Psoas muscle (tissue), 7 donors: ENCODE measurements at regions not wholly inside any gene's neighbourhood (a gene's known extent, or its start where the extent isn't known, plus 50 kb on each side); places are given as distances from the start of the nearest gene placed in this dataset.

ENCODE experiments used
- ATAC-seq, 4 donors: fragments of 200-7000 bp; cut with Tn5 transposase; one replicate each; pipeline ENCODE4 v1.9.1; 2020; ENCODE audit warnings: moderate library complexity in 3 of 4, mild to moderate bottlenecking in 2 of 4
- DNase-seq, 2 donors: peaks; one replicate each; pipeline ENCODE4 v3.0.0-alpha.2; 2020
- H3K27ac ChIP-seq: fragments of 200-600 bp; one replicate; pipeline ENCODE4 v1.8.0; 2022
- H3K27me3 ChIP-seq, 3 donors: fragments of 200-600 bp in 1 of 3; one replicate each; pipeline versions ENCODE4 v1.6.1 to v1.8.0; 2013 to 2022; ENCODE audit warnings: low read length in 2 of 3, mild to moderate bottlenecking in 2 of 3, moderate library complexity in 1 of 3; ENCODE audit not compliant: insufficient read depth in 3 of 3
- H3K36me3 ChIP-seq, 2 donors: fragments of 200-600 bp in 1 of 2; one replicate each; pipeline versions ENCODE4 v1.6.1 to v1.8.0; 2013 to 2022; ENCODE audit warnings: low read depth in 1 of 2, mild to moderate bottlenecking in 1 of 2, moderate library complexity in 1 of 2; ENCODE audit not compliant: insufficient read depth in 1 of 2
- H3K4me1 ChIP-seq: fragments of 200-600 bp; one replicate; pipeline ENCODE4 v1.8.0; 2022
- H3K4me3 ChIP-seq: fragments of 200-600 bp; one replicate; pipeline ENCODE4 v1.8.0; 2022; ENCODE audit warnings: mild to moderate bottlenecking
- H3K9me3 ChIP-seq: fragments of 200-600 bp; one replicate; pipeline ENCODE4 v1.8.0; 2022
- CTCF ChIP-seq: fragments of 200-600 bp; IDR thresholded peaks from one replicate; pipeline ENCODE4 v1.8.0; 2022; ENCODE audit warnings: antibody characterized with exemption
- WGBS, 3 donors: extraction: QIAGEN DNeasy Blood & Tissue Kit; methylation state at CpG; one replicate each; pipeline versions ENCODE4 v1.1.6 to v1.1.7; 2013; 5-methylcytosine and 5-hydroxymethylcytosine counted together
- intact Hi-C, 2 donors: fragments of 100-400 bp; cut with DNase I; formaldehyde crosslinking; loops; one replicate each; pipeline versions ENCODE4 v1.11.0 to v1.14.2; 2022
- donor health status: healthy with polysubstance abuse.
- donor health status: DM: no; HTN: no; CAD: no; lungs with moderate emphysema.
- donor health status: Bipolar disorder and iron deficiency.
- donor health status: healthy.
- donor health status: DM: yes; HTN: yes; CAD: no.
- donor health status: DM: no; HTN: no; CAD: no.
- donor health status: DM: yes; HTN: yes; CAD: no.

- Histone ChIP-seq H3K4me1 (peaks cover 12% of the 10 kb centered on the region), H3K27me3 (no peaks in the 10 kb centered on the region), H3K9me3 (no peaks in the 10 kb centered on the region), H3K4me3 (no peak overlapping the region), H3K27ac (no peak overlapping the region), H3K36me3 (no peaks in the 10 kb centered on the region)
- intact Hi-C loops, result no loop called here
- DNase-seq (no peak), ATAC-seq (no peak)
- 91 to 96% (median 94%) methylated on average over 4 of the region's 4 CpGs for WGBS, 3 donors
- TF ChIP-seq CTCF, result no peak
These were observed 209.8 kb upstream of the MARCKS start for GRCh38 chr6:113647143-113647889.

GRCh38 chr6:113648698-113649097 is 208.4 kb upstream of the MARCKS start:
- intact Hi-C loops, result no loop called here
- Histone ChIP-seq H3K4me3 (no peak overlapping the region), H3K9me3 (no peaks in the 10 kb centered on the region), H3K27me3 (no peaks in the 10 kb centered on the region), H3K36me3 (no peaks in the 10 kb centered on the region), H3K27ac (no peak overlapping the region), H3K4me1 (peaks cover 12% of the 10 kb centered on the region)
- 91 to 100% (median 93%) methylated on average over 1 of the region's 1 CpG for WGBS, 3 donors
- TF ChIP-seq CTCF, result no peak
- DNase-seq (no peak), ATAC-seq (no peak)

- ATAC-seq, result no peak
- intact Hi-C loops, result no loop called here
These were observed 207.9 kb upstream of the MARCKS start for GRCh38 chr6:113649276-113649675.

GRCh38 chr6:113649880-113650609 is 207.1 kb upstream of the MARCKS start:
- WGBS, 3 donors, result 83 to 91% (median 90%) methylated on average over 6 of the region's 6 CpGs
- Histone ChIP-seq H3K4me1 (peaks cover 12% of the 10 kb centered on the region), H3K36me3 (no peaks in the 10 kb centered on the region), H3K4me3 (no peak overlapping the region), H3K27ac (no peak overlapping the region), H3K27me3 (no peaks in the 10 kb centered on the region), H3K9me3 (no peaks in the 10 kb centered on the region)
- intact Hi-C loops, result no loop called here
- TF ChIP-seq CTCF, result no peak
- no peak for ATAC-seq
- no peak for DNase-seq

More at GRCh38 chr6:113649276-113649675, 207.9 kb upstream of the MARCKS start:
- Histone ChIP-seq H3K27ac (no peak overlapping the region), H3K36me3 (no peaks in the 10 kb centered on the region), H3K27me3 (no peaks in the 10 kb centered on the region), H3K4me1 (peaks cover 12% of the 10 kb centered on the region), H3K9me3 (no peaks in the 10 kb centered on the region), H3K4me3 (no peak overlapping the region)
- DNase-seq, result no peak
- 71 to 81% (median 73%) methylated on average over 6 of the region's 6 CpGs for whole genome bisulfite sequencing, 3 donors
- TF ChIP-seq CTCF, result no peak
